Erythroblast (primary cell): ENCODE measurements at regions not wholly inside any gene's neighbourhood (a gene's known extent, or its start where the extent isn't known, plus 50 kb on each side); places are given as distances from the start of the nearest gene placed in this dataset.

ENCODE experiments used
- GATA1 ChIP-seq: IDR thresholded peaks from 2 replicates; pipeline ENCODE4 v1.6.1; 2011; ENCODE audit warnings: low read depth, mild to moderate bottlenecking, control low read depth, low read length, moderate library complexity
- POLR2A ChIP-seq: IDR thresholded peaks from 2 replicates; pipeline ENCODE4 v1.6.1; 2011; ENCODE audit warnings: mild to moderate bottlenecking, low read length

- no peak for TF ChIP-seq POLR2A
- TF ChIP-seq GATA1 = no peak
Observed at GRCh38 chr4:67234296-67234695, 311.0 kb downstream of the CENPC start.
